Dendritic cell treated with granulocyte-macrophage colony-stimulating factor and Interleukin-4, amounts not matched to agents 40 ng/mL and 50 ng/mL, for 4 days (primary cell): ENCODE measurements at regions not wholly inside any gene's neighbourhood (a gene's known extent, or its start where the extent isn't known, plus 50 kb on each side); places are given as distances from the start of the nearest gene placed in this dataset.
"Not testable (repeated sequence)": the region's sequence is repeated elsewhere in the genome, so short reads cannot be mapped to it uniquely, and the experiment has no call there.

ENCODE experiments used
- H3K27ac Mint-ChIP-seq: one replicate; pipeline ENCODE4 v1.8.0; 2022; ENCODE audit warnings: mild to moderate bottlenecking, mixed read lengths
- H3K27me3 Mint-ChIP-seq: one replicate; pipeline ENCODE4 v1.8.0; 2022; ENCODE audit warnings: mild to moderate bottlenecking, mixed read lengths
- H3K36me3 Mint-ChIP-seq: one replicate; pipeline ENCODE4 v1.8.0; 2022; ENCODE audit warnings: low read depth, mixed read lengths
- H3K4me1 Mint-ChIP-seq: one replicate; pipeline ENCODE4 v1.8.0; 2022; ENCODE audit warnings: low read depth, mixed read lengths
- H3K4me3 Mint-ChIP-seq: one replicate; pipeline ENCODE4 v1.8.0; 2022; ENCODE audit warnings: mild to moderate bottlenecking, moderate library complexity, mixed read lengths
- H3K9me3 Mint-ChIP-seq: one replicate; pipeline ENCODE4 v1.8.0; 2022; ENCODE audit warnings: mixed read lengths
- intact Hi-C: fragments of 100-400 bp; cut with micrococcal nuclease; formaldehyde crosslinking; loops from one replicate; pipeline ENCODE4 v1.15.0; 2022

- H3K27me3 Mint-ChIP-seq, result no peaks in the 10 kb centered on the region
- H3K27ac Mint-ChIP-seq, result no peak overlapping the region
- no peaks in the 10 kb centered on the region for H3K4me1 Mint-ChIP-seq
- no peaks in the 10 kb centered on the region for H3K36me3 Mint-ChIP-seq
- intact Hi-C loops, result no loop called here
- no peaks in the 10 kb centered on the region for H3K9me3 Mint-ChIP-seq
- H3K4me3 Mint-ChIP-seq, result no peak overlapping the region
Measured at GRCh38 chr5:85646641-85647040, 971.1 kb upstream of the COX7C start.

GRCh38 chr5:85647349-85648127 lies 970.2 kb upstream of the COX7C start:
- Mint-ChIP-seq H3K4me1 (no peaks in the 10 kb centered on the region), H3K4me3 (no peak overlapping the region), H3K27me3 (no peaks in the 10 kb centered on the region), H3K9me3 (no peaks in the 10 kb centered on the region), H3K36me3 (no peaks in the 10 kb centered on the region), H3K27ac (no peak overlapping the region)
- intact Hi-C loops, result no loop called here

GRCh38 chr5:85648495-85648894 lies 969.2 kb upstream of the COX7C start:
- Mint-ChIP-seq H3K4me1 (no peaks in the 10 kb centered on the region), H3K36me3 (no peaks in the 10 kb centered on the region), H3K4me3 (no peak overlapping the region), H3K27ac (no peak overlapping the region), H3K27me3 (no peaks in the 10 kb centered on the region), H3K9me3 (no peaks in the 10 kb centered on the region)
- intact Hi-C loops, result no loop called here

- intact Hi-C loops, result no loop called here
- no peak overlapping the region for H3K27ac Mint-ChIP-seq
- H3K9me3 Mint-ChIP-seq, result peaks cover 9% of the 10 kb centered on the region
- H3K27me3 Mint-ChIP-seq, result no peaks in the 10 kb centered on the region
- no peaks in the 10 kb centered on the region for H3K4me1 Mint-ChIP-seq
- H3K36me3 Mint-ChIP-seq, result no peaks in the 10 kb centered on the region
- H3K4me3 Mint-ChIP-seq, result no peak overlapping the region
Measured at GRCh38 chr5:85651731-85652130, 966.0 kb upstream of the COX7C start.

GRCh38 chr5:85654144-85654543 lies 963.6 kb upstream of the COX7C start:
- H3K27ac Mint-ChIP-seq, H3K4me3 Mint-ChIP-seq, H3K4me1 Mint-ChIP-seq, H3K9me3 Mint-ChIP-seq, H3K36me3 Mint-ChIP-seq, H3K27me3 Mint-ChIP-seq, intact Hi-C loops: not testable (repeated sequence)

- intact Hi-C loops, result no loop called here
- Mint-ChIP-seq H3K36me3 (no peaks in the 10 kb centered on the region), H3K27me3 (no peaks in the 10 kb centered on the region), H3K9me3 (peaks cover 9% of the 10 kb centered on the region), H3K4me3 (no peak overlapping the region), H3K4me1 (no peaks in the 10 kb centered on the region), H3K27ac (no peak overlapping the region)
Measured at GRCh38 chr5:85656050-85656449, 961.7 kb upstream of the COX7C start.

GRCh38 chr5:85657328-85657727 lies 960.4 kb upstream of the COX7C start:
- H3K4me1 Mint-ChIP-seq, H3K27ac Mint-ChIP-seq, intact Hi-C loops, H3K27me3 Mint-ChIP-seq, H3K36me3 Mint-ChIP-seq, H3K4me3 Mint-ChIP-seq: not testable (repeated sequence)
- H3K9me3 Mint-ChIP-seq, result peaks cover 18% of the 10 kb centered on the region

- H3K36me3 Mint-ChIP-seq, H3K4me1 Mint-ChIP-seq, H3K27ac Mint-ChIP-seq, intact Hi-C loops, H3K4me3 Mint-ChIP-seq, H3K27me3 Mint-ChIP-seq: not testable (repeated sequence)
- peaks cover 12% of the 10 kb centered on the region for H3K9me3 Mint-ChIP-seq
Measured at GRCh38 chr5:85662969-85663707, 954.6 kb upstream of the COX7C start.

- no peaks in the 10 kb centered on the region for H3K36me3 Mint-ChIP-seq
- H3K27ac Mint-ChIP-seq, result no peak overlapping the region
- no peaks in the 10 kb centered on the region for H3K27me3 Mint-ChIP-seq
- H3K9me3 Mint-ChIP-seq, result peaks cover 12% of the 10 kb centered on the region
- intact Hi-C loops, result no loop called here
- H3K4me1 Mint-ChIP-seq, result no peaks in the 10 kb centered on the region
- H3K4me3 Mint-ChIP-seq, result no peak overlapping the region
Measured at GRCh38 chr5:85663708-85664031, 954.1 kb upstream of the COX7C start.

- intact Hi-C loops, result no loop called here
- no peaks in the 10 kb centered on the region for H3K9me3 Mint-ChIP-seq
- no peaks in the 10 kb centered on the region for H3K36me3 Mint-ChIP-seq
Measured at GRCh38 chr5:85670417-85670816, 947.3 kb upstream of the COX7C start.

GRCh38 chr5:85671223-85671970 lies 946.3 kb upstream of the COX7C start:
- Mint-ChIP-seq H3K4me1 (no peaks in the 10 kb centered on the region), H3K4me3 (no peak overlapping the region), H3K9me3 (no peaks in the 10 kb centered on the region), H3K36me3 (no peaks in the 10 kb centered on the region), H3K27ac (no peak overlapping the region), H3K27me3 (no peaks in the 10 kb centered on the region)
- intact Hi-C loops, result no loop called here

More at GRCh38 chr5:85670417-85670816, 947.3 kb upstream of the COX7C start:
- H3K27ac Mint-ChIP-seq, result no peak overlapping the region
- no peaks in the 10 kb centered on the region for H3K27me3 Mint-ChIP-seq
- no peaks in the 10 kb centered on the region for H3K4me1 Mint-ChIP-seq
- no peak overlapping the region for H3K4me3 Mint-ChIP-seq

- Mint-ChIP-seq H3K9me3 (no peaks in the 10 kb centered on the region), H3K36me3 (no peaks in the 10 kb centered on the region), H3K27me3 (no peaks in the 10 kb centered on the region), H3K4me1 (no peaks in the 10 kb centered on the region), H3K27ac (no peak overlapping the region), H3K4me3 (no peak overlapping the region)
- intact Hi-C loops, result no loop called here
Measured at GRCh38 chr5:85681871-85682270, 935.9 kb upstream of the COX7C start.

- no peaks in the 10 kb centered on the region for H3K9me3 Mint-ChIP-seq
- no peaks in the 10 kb centered on the region for H3K36me3 Mint-ChIP-seq
Measured at GRCh38 chr5:85684351-85684750, 933.4 kb upstream of the COX7C start.

GRCh38 chr5:85703296-85703695 lies 914.4 kb upstream of the COX7C start:
- Mint-ChIP-seq H3K27me3 (no peaks in the 10 kb centered on the region), H3K4me3 (no peak overlapping the region), H3K4me1 (no peaks in the 10 kb centered on the region), H3K36me3 (no peaks in the 10 kb centered on the region), H3K27ac (no peak overlapping the region), H3K9me3 (no peaks in the 10 kb centered on the region)
- intact Hi-C loops, result no loop called here

More at GRCh38 chr5:85684351-85684750, 933.4 kb upstream of the COX7C start:
- Mint-ChIP-seq H3K27me3 (no peaks in the 10 kb centered on the region), H3K27ac (no peak overlapping the region), H3K4me3 (no peak overlapping the region), H3K4me1 (no peaks in the 10 kb centered on the region)
- intact Hi-C loops, result no loop called here
